Calu3 (cell line): ENCODE measurements at regions not wholly inside any gene's neighbourhood (a gene's known extent, or its start where the extent isn't known, plus 50 kb on each side); places are given as distances from the start of the nearest gene placed in this dataset.

Experiments used
- BruUV-seq: library from RNA; stranded (reverse); fragments of 400-500 nt; replicated peaks from 2 replicates; lab custom pipeline; 2021; lab: Mats Ljungman, UMichigan
- CTCF ChIA-PET: fragments of 300-600 bp; sonication (Branson Sonifier 250); formaldehyde crosslinking; loops from one replicate; lab custom pipeline; 2022; ENCODE audit warnings: antibody characterized with exemption; lab: Charles Lee
- DNase-seq: peaks from one replicate; pipeline ENCODE4 v3.0.0; 2022
- H3K27ac Mint-ChIP-seq: one replicate; pipeline ENCODE4 v1.8.0; 2022; ENCODE audit warnings: mixed read lengths; ENCODE audit not compliant: unreplicated experiment
- H3K27me3 Mint-ChIP-seq: one replicate; pipeline ENCODE4 v1.8.0; 2022; ENCODE audit warnings: mixed read lengths; ENCODE audit not compliant: unreplicated experiment
- H3K36me3 Mint-ChIP-seq: one replicate; pipeline ENCODE4 v1.8.0; 2022; ENCODE audit warnings: mild to moderate bottlenecking, moderate library complexity, mixed read lengths; ENCODE audit not compliant: insufficient read depth, unreplicated experiment
- H3K4me1 Mint-ChIP-seq: one replicate; pipeline ENCODE4 v1.8.0; 2022; ENCODE audit warnings: mild to moderate bottlenecking, low read depth, mixed read lengths; ENCODE audit not compliant: unreplicated experiment
- H3K4me3 Mint-ChIP-seq: one replicate; pipeline ENCODE4 v1.8.0; 2022; ENCODE audit warnings: mild to moderate bottlenecking, low read depth, moderate library complexity, mixed read lengths; ENCODE audit not compliant: unreplicated experiment
- H3K9me3 Mint-ChIP-seq: one replicate; pipeline ENCODE4 v1.8.0; 2022; ENCODE audit warnings: low read depth, mixed read lengths; ENCODE audit not compliant: unreplicated experiment
- intact Hi-C: fragments of 100-400 bp; cut with micrococcal nuclease; formaldehyde crosslinking; loops from one replicate; pipeline ENCODE4 v1.10.0; 2022; ENCODE audit not compliant: unreplicated experiment
- TF ChIP-seq, protein P1 (sequence below): fragments of 200-600 bp; IDR thresholded peaks from one replicate; pipeline ENCODE4 v1.8.0; 2022; ENCODE audit warnings: antibody characterized with exemption; ENCODE audit not compliant: unreplicated experiment

- no peak overlapping the region for H3K4me3 Mint-ChIP-seq
- CTCF ChIA-PET = interaction anchor here (0.9 to 2.0 kb wide), 3 partner anchors 12 to 172 kb away, joined by 3 to 7 read pairs (median 6); no protein-coding TSS in a partner anchor
- H3K27me3 Mint-ChIP-seq = no peaks in the 10 kb centered on the region
- no peaks in the 10 kb centered on the region for H3K36me3 Mint-ChIP-seq
- peaks cover 23% of the 10 kb centered on the region for H3K4me1 Mint-ChIP-seq
- no TSS peak for BruUV-seq
- intact Hi-C loops = no loop called here
- no peak for DNase-seq
- TF ChIP-seq, protein P1, sequence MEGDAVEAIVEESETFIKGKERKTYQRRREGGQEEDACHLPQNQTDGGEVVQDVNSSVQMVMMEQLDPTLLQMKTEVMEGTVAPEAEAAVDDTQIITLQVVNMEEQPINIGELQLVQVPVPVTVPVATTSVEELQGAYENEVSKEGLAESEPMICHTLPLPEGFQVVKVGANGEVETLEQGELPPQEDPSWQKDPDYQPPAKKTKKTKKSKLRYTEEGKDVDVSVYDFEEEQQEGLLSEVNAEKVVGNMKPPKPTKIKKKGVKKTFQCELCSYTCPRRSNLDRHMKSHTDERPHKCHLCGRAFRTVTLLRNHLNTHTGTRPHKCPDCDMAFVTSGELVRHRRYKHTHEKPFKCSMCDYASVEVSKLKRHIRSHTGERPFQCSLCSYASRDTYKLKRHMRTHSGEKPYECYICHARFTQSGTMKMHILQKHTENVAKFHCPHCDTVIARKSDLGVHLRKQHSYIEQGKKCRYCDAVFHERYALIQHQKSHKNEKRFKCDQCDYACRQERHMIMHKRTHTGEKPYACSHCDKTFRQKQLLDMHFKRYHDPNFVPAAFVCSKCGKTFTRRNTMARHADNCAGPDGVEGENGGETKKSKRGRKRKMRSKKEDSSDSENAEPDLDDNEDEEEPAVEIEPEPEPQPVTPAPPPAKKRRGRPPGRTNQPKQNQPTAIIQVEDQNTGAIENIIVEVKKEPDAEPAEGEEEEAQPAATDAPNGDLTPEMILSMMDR = no peak
- peaks cover 2% of the 10 kb centered on the region for H3K9me3 Mint-ChIP-seq
- no peak overlapping the region for H3K27ac Mint-ChIP-seq
Measured at GRCh38 chr5:38613490-38613889, 57.0 kb upstream of the LIFR start.

GRCh38 chr5:38613992-38614836, 57.8 kb upstream of the LIFR start:
- Mint-ChIP-seq H3K36me3 (no peaks in the 10 kb centered on the region), H3K9me3 (peaks cover 6% of the 10 kb centered on the region), H3K27ac (peak overlapping the region; percentile 57), H3K27me3 (no peaks in the 10 kb centered on the region), H3K4me3 (peak overlapping the region; percentile 20), H3K4me1 (peaks cover 22% of the 10 kb centered on the region)
- TF ChIP-seq, protein P1 = no peak
- BruUV-seq = no TSS peak
- intact Hi-C loops = loop anchor here (2.0 kb wide), 1 partner anchor 27 kb away; no protein-coding TSS in a partner anchor
- CTCF ChIA-PET = interaction anchor here (0.9 to 2.0 kb wide), 5 partner anchors 13 to 173 kb away, joined by 3 to 7 read pairs (median 3); no protein-coding TSS in a partner anchor
- peak; percentile 85 for DNase-seq

GRCh38 chr5:38615042-38615441, 58.6 kb upstream of the LIFR start:
- peaks cover 6% of the 10 kb centered on the region for H3K9me3 Mint-ChIP-seq
- DNase-seq = no peak

GRCh38 chr5:38615981-38616451, 59.6 kb upstream of the LIFR start:
- Mint-ChIP-seq H3K27me3 (no peaks in the 10 kb centered on the region), H3K36me3 (no peaks in the 10 kb centered on the region), H3K9me3 (peaks cover 6% of the 10 kb centered on the region), H3K4me1 (peaks cover 22% of the 10 kb centered on the region), H3K4me3 (no peak overlapping the region), H3K27ac (no peak overlapping the region)
- CTCF ChIA-PET = no interaction called here
- TF ChIP-seq, protein P1 = no peak
- no peak for DNase-seq
- intact Hi-C loops = loop anchor here (2.0 kb wide), 1 partner anchor 25 kb away; no protein-coding TSS in a partner anchor
- no TSS peak for BruUV-seq

More at GRCh38 chr5:38615042-38615441, 58.6 kb upstream of the LIFR start:
- intact Hi-C loops = loop anchor here (2.0 kb wide), 1 partner anchor 26 kb away; no protein-coding TSS in a partner anchor
- CTCF ChIA-PET = interaction anchor here (0.9 to 2.0 kb wide), 4 partner anchors 14 to 173 kb away, joined by 3 to 7 read pairs (median 4); no protein-coding TSS in a partner anchor
- Mint-ChIP-seq H3K27me3 (no peaks in the 10 kb centered on the region), H3K4me3 (no peak overlapping the region), H3K36me3 (no peaks in the 10 kb centered on the region), H3K27ac (no peak overlapping the region), H3K4me1 (peaks cover 22% of the 10 kb centered on the region)
- TF ChIP-seq, protein P1 = no peak
- BruUV-seq = no TSS peak
